T-helper 2 cell (primary cell): ENCODE measurements at regions not wholly inside any gene's neighbourhood (a gene's known extent, or its start where the extent isn't known, plus 50 kb on each side); places are given as distances from the start of the nearest gene placed in this dataset.
"Not testable (repeated sequence)": the region's sequence is repeated elsewhere in the genome, so short reads cannot be mapped to it uniquely, and the experiment has no call there.

Experiments
- DNase-seq, 5 experiments: peaks; one replicate each; pipeline versions ENCODE4 v3.0.0 to v3.0.0-alpha.2; 2012 to 2022

DNA sequence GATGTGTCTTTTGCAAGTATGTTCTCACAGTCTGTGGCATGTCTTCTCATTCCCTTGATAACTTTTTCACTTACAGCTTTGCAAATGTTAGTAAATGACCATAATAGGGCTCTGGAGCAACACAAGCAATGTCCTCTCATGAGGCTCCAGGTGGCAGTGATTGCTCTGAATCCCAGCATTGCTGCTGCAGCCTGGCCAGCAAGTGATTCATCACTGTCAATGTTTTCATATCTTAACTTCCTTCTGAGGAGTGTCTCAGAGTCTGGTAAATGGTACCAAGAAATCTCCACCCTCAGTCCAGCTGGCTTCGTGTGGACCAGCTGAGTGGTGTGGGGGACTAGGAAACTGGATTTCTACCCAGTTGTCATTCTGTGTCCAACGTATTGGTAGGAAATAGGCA lies 139.6 kb downstream of the MYLK4 start:
- DNase-seq: no peak

DNA sequence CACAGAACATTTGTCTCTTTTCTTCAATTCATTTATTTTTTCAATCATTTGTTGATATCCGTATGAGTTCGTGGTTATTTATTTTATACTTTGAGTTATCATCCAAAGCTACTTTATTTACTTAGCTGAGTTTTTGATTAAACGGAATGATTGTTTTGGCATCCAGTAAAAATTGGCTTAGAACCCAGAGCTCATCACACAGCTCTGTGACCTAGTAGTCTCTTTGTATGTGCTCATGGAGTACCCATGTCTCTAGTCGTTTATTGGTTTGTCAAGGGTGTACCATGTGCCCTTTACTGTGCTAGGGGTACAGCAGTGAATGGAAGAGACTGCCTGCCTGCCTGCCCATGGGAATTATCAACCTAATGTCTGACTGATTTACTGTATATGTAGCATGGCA lies 142.2 kb downstream of the MYLK4 start:
- no peak for DNase-seq

DNA sequence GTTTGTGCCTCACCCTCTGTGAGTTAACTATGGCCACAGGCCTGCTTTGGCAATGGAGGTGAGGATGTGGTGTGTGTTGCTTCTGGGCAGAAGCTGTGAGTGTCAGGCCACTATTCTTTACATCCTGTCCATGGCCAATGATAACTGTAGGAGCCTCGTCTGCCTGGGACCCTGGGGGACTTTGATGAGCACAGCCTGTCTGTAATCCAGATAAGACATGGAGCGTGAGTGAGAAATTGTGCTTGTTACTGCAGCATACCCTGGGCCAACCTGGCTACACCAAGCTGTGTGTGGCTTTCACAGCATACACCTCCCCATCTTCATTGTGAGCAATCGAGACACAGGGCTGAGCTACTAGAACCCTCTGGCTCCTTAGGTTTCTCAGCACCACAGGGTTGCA lies 150.4 kb downstream of the MYLK4 start:
- DNase-seq: no peak

DNA sequence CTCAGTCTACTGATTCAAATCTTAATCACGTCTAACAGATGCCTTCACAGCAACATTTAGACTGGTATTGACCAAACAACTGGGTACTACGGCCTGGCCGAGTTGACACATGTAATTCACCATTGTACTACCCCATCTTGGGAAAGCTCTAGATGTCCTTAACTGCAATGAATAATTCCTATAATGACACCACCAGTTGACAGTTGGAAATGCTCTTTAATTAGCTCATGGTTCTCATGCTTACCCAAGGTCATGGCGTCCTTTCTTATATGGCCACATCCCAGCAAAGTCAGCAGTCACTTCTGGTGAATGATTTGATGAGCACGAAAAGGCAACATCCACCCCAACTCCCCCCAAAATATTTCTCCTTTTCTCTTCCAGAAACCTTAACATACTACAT lies 150.9 kb downstream of the MYLK4 start:
- no peak for DNase-seq

DNA sequence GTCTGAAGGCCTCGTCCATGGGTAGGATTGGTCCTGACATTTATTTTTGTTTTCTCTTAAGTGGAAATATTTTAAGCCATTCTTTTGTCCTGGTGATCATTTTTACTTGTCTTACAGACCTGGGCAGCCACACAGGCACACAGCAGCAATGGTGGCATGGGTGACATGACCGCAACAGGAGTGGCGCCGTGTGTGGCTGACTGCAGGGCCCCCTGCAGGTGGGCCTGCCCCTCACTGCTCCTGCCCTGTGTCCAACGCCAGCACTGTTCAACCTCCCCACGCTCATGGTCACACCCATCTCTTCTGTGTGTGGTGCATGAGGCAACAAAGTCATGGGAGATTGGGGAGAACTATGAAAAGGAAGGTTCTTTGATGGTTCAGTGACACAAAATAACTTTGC lies 151.9 kb downstream of the MYLK4 start:
- DNase-seq: no peak

DNA sequence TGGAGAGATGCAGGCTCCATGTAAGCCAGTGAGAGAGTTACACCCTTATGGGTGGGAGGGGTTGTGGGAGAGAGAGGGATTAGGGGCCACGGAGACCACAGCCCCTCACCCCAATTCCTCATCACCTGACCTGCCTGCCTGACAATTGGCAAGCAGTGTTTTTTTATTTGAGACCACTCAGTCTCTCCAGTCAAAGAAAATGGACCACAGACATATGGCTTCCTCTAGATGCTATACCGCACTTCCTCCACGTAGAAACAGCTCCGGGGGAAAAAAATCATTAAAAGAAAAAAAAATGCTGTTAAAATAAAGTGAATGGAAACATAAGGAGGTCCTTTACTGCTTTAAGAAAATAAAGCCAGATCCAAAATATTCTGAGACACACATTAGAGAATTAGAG lies 152.7 kb downstream of the MYLK4 start:
- DNase-seq: no peak

DNA sequence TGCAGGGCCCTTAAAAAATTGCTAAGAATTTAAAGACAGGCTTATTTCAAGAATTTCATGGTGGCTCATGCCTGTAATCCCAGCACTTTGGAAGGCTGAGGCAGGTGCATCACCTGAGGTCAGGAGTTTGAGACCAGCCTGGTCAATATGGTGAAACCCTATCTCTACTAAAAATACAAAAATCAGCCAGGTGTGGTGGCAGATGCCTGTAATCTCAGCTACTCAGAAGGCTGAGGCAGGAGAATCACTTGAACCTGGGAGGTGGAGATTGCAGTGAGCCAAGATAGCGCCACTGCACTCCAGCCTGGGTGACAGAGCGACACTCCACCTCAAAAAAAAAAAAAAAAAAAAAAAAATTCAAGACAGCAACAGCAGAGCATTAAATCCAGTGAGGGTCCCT lies 153.3 kb downstream of the MYLK4 start:
- not testable (repeated sequence) for DNase-seq

DNA sequence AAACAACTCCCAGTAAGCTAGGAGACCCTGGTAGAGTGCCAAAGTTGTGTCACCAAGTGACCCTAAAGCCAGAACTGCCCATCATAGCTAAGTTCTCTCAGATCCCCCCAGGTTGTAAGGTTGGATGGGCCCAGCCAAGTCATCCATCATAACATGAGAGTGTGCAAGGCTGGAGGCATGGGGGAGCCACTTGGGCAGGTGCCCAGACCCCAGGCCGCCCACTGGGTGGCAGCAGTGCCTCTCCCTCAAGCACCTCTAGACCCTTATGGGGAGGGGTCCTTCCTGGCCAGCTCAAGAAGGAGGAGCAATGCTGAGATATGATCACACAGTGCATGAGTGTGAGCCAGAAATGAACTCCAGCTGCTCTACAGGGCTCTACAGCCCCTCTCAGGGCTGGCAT lies 154.5 kb downstream of the MYLK4 start:
- no peak for DNase-seq

DNA sequence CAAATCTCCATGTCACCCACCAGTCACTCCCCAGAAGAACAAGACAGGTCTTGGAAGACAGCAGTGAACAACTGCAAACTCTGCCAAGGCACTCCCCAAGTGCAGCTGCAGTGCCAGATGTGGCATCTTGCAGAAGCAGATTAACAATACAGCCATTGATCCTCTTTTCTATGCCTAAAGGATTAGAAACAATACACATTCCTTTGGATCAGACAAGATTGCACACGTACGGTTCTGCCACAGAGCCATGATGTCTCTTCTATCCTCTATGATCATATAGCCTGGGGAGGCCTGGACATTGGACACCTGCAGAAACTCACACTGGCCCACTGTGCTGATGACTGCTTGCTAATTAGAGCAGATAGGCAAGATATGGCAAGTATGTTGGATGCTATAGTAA lies 155.9 kb downstream of the MYLK4 start:
- no peak for DNase-seq

DNA sequence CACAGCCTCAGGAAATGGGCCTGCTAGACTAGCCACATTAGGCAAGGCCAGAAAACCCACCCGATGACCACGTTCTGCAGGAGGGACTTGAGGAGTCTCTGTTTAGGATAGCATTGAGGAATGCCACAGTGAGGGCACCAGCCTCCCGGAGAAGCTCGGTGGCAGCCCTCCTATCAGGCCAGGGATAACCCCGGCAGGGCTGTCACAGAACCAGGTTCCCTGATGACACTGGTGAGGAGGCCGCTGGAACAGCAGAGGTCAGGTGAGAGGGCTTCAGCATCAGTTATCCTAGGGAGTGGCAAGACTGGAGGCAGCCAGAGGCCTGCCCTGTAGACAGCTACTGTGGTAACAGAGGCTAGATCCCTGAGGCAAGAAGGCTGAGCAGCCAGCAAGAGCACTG lies 157.6 kb downstream of the MYLK4 start:
- no peak for DNase-seq

DNA sequence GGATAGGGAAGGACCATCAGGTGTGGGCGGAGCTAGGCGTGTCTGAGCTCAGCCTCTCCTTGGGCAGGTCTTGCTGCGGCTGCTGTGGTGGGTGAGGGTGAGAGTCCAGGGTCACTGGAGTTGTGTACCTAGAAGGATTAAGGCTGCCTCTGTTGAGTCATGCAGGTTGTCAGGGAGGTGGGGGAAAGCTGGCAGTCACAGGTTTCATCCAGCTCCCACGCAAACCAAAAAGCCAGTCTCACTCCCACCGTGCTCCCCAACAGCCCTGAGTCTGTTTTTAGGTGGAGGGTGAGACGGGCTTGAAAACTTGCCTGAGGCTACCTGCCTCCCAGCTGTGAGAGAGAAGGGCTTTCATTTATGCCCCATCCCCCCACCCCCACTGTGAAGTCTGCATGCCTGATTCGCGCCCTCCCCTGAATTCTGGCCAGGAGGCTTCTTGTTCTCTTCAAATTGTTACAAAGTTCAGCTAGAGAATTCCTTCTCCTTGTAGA lies 161.5 kb downstream of the MYLK4 start:
- DNase-seq: no peak

DNA sequence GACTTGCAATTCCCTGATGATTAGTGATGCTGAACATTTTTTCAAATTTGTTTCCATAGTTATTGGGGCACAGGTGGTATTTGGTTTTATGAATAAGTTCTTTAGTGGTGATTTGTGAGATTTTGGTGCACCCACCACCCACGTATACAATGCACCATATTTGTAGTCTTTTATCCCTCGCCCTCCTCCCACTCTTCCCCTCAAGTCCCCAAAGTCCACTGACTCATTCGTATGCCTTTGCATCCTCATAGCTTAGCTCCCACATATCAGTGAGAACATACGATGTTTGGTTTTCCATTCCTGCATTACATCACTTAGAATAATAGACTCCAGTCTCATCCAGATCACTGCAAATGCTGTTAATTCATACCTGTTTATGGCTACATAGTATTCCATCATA lies 167.3 kb downstream of the MYLK4 start:
- DNase-seq: no peak

DNA sequence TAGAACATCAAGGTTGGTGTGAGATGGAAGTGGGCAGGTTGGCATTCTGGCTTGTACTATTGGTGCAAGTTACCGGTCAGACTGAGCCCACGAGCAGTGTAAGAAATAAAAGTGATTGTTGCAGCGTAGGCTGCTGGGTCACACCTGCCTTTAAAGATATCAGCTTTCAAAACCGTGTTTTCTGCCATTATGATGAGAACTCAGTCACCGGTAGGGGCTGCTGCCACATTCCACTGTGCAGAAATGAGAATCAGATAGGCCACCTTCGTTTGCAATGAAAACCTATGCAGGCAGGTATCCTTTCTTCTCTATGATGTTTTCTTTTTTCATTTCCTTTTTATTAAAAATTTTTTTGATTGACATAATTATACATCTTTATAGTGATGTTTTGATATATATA lies 168.5 kb downstream of the MYLK4 start:
- no peak for DNase-seq

DNA sequence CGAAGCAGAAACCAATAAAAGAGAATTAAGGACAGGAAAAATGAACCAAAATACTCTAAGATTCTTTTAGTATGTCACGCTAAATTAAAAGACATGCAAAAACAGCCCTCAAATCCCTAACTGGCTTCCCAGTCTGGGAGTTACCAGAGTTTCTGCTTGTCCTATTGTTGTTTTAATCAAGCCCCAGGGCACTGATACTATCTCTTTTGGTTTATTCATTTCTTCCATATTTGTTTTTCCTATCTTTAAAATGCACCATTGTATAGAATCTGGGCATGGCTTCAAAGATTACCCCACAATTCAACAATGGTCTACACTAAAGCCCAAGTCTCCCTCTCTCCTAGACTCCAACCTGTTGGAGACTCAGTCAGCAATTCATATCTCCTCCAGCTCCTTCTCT lies 169.1 kb downstream of the MYLK4 start:
- DNase-seq: no peak

DNA sequence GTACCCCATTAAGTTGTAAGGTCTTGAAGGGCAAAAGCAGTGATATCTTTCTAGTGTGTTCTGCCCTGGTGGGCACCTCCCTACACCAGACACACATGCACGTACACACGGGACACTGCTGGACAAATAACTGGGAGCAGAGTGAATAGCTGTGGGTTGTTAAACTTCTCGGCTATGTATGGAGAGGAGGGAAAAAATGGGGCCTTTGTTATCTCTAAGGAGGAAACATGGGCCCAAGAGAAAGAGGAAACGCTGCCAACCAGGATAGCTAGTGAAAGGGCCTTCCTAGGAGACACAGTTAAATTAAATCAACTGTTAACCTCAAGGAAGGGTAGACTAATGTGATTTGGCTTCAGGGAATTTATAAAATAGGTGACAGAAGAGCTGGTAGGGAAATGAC lies 169.7 kb downstream of the MYLK4 start:
- DNase-seq: no peak

DNA sequence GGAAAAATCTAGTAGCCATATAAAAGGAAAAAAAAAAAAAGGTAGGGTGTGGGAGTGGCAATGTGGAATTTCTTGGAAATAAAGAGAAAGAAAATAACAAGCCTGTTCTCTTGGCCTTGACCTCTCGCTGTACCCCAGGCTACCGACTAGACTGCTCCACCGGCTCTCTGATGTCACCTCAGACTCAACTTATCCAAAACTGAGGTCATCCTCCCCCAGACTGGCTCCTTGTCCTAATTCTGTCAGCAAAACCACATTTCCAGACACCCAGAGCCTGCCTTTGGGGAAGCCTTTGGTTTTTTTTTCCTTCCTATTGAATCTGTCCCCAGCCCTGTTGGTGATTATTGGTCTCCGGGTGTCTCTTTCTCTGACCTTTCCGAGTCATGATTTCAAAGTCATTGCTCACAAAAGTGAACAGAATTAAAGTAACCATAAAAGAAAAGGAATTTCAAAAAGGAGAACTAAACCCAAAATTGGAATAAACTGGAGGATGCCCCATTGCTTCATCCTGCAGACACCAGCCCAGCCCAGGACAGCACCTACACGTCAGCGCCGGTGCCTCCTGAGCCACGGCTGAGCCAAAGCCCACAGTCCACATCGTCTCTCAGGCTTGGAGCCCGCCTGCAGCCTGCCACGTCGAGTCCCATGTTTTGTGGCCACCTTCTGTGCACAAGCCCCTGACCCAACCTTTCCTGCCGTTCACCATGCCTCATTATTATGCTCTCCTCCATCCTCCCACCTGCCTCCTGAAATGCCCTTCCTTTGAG lies 170.7 kb downstream of the MYLK4 start:
- no peak for DNase-seq

DNA sequence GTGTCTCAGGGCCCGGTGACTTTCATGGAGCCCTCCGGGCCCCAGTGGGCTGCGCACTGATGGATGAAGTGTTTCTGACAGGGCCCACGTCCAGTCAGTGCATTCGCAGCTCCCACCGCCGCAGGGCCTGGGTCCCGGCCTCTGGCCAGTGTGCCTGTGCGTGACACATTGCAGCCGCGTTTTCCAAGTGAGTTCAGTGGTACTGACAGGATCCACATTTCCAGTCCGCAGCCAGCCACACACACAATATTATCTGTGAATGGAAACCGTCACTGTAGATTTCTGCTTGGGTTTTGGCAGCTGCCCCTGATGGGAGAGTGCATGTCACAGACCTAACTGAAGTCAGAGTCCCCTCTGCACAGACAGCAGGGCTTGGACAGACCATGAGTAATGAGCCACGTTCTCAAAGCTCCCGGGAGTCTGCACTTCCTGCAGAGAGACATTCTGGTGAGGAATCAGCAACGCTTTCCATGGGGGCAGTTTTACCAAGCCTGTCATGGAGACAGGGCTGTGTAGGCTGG lies 171.4 kb downstream of the MYLK4 start:
- no peak for DNase-seq

DNA sequence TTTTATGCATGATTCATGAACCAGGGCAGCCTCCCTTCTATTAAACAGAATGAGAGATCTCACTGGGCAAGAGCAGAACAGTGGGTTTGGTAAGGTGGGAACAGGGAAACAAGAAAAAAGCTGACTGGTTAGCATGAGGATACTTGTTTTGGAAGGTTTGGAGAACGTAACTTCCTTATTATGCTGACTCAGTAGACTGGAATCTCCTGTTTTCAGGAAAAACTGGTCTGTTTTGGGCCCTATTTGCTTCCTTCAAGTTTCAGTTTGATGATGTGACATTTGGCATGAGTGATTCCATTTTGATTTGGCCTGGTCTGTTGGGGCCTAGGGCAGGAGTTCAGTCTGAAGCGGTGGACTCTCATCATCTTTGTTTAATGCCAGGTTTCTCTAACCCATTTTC lies 172.0 kb downstream of the MYLK4 start:
- DNase-seq: no peak

DNA sequence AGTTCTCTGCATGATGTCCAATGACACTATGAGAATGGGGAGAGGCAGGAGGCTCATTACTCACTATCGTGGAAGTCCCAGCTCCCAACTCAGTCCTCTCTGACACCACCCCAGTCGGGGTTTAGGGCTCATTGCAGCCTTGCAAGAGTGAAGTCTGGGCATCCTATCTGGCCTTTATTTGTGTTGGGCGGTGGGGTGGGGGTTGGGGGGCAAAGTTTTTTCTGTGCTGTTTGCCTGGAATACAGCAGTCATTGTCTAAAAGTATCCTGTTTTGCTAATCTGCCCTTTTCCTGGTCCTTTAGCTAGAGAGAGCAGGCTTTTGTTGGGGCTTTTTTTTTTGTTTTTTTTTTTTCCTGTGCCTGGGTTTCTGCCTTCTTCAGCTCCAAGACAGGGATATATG lies 174.2 kb downstream of the MYLK4 start:
- no peak for DNase-seq

DNA sequence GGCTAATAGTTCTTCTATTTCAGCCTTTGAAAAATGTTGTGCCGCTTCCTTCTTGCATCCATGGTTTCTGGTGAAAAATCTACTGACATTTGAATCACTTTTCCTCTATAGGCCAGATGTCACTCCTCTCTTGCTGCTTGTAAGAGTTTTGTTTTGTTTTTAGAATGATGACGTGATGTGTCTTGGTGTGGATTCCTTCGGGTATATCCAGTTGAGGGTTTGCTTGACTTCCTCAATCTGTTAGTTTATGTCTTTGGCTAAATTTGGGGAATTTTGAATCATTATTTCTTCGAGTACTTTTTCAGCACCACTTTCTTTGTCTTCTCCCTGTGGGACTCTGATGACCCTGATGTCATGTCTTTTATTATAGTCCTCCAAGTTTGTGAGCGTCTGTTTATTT lies 175.5 kb downstream of the MYLK4 start:
- no peak for DNase-seq

DNA sequence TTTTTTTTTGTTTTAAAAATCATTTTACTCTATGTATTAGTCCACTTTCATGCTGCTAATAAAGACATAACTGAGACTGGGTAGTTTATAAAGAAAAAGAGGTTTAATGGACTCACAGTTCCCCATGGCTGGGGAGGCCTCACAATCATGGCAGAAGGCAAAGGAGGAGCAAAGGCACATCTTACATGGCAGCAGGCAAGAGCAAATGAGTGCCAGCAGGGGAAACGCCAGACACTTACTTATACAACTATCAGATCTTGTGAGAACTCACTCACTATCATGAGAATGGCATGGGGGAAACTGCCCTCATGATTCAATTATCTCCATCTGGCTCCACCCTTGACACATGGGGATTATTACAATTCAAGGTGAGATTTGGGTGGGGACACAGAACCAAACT lies 181.3 kb downstream of the MYLK4 start:
- not testable (repeated sequence) for DNase-seq

DNA sequence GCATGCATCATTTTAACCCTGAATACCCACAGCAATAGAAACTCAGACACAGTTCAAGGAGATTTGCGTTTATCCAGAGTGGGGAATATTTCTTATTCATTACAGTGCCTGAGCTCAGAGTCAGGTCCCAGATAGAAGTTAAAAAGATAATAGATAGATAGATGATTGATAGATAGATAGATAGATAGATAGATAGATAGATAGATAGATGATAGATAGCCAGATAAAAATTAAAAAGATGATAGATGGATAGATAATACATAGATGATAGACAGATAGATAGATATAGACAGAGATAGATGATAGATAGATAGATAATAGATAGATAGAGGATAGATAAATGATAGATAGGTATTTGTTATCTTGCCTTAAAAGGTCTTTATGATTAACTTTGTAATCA lies 184.7 kb downstream of the MYLK4 start:
- DNase-seq: no peak

DNA sequence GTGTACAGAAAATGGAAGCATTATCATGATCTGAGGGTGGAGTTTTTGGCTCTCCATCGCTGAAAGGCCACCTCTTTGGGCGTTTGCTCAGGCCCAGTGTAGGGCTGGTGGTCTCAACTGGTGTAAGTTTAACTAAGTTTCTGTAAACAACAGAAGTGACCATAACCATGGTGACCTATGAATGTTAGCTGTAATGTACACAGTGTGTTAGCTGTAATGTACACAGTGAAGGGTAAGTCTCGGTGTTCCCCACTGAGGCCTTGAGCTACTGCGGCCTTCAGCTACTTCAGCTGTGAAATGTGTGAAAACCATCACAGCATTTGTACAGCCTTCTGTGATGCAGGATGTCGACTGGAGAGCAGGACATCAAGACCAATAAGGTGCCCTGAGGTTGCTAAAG lies 185.2 kb downstream of the MYLK4 start:
- DNase-seq: no peak

DNA sequence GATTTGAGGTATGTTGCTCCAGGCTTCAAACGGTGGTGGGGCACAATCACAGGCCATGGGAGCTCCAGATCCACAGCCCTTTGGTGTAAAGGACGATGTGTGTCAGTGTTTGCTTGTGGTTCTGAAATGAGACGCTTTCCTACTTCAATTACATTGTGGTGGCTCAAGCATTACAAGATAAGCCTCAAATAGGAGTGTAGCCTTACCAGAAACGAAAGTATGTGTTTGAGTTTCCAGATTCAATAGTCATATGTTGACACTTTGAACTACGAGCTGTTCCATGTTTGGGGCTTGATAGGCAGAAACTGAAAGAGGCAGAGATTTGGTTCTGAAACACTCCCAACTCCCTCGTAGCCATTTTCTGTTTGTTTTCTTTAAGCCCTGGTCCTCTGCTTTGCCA lies 187.1 kb downstream of the MYLK4 start:
- peak in 1 of 5 experiments; percentile 74 for DNase-seq
